IMR-90 (cell line): ENCODE measurements at regions not wholly inside any gene's neighbourhood (a gene's known extent, or its start where the extent isn't known, plus 50 kb on each side); places are given as distances from the start of the nearest gene placed in this dataset.

Experiments used
- ATAC-seq: fragments of 200-7000 bp; cut with Tn5 transposase; 2 replicates; pipeline ENCODE4 v1.9.1; 2020; ENCODE audit warnings: low read depth, mild to moderate bottlenecking, moderate library complexity
- BruUV-seq: library from RNA; stranded (reverse); fragments of 400-500 nt; replicated peaks from 2 replicates; lab custom pipeline; 2021; lab: Mats Ljungman, UMichigan
- CTCF ChIA-PET: fragments of 300-600 bp; formaldehyde crosslinking; extraction: SDS; loops from one replicate; lab custom pipeline; 2021; ENCODE audit warnings: antibody characterized with exemption; lab: Yijun Ruan, JAX
- POLR2A ChIA-PET: fragments of 300-600 bp; sonication (Branson Sonifier 250); formaldehyde crosslinking; loops from one replicate; lab custom pipeline; 2022; ENCODE audit warnings: antibody characterized with exemption; ENCODE audit not compliant: unreplicated experiment; lab: Charles Lee
- DNase-seq: peaks from one replicate; pipeline ENCODE4 v3.0.0; 2013
- H2AFZ ChIP-seq: replicated peaks from 2 replicates; pipeline ENCODE3; 2013; ENCODE audit warnings: low read length, mild to moderate bottlenecking; ENCODE audit not compliant: poor library complexity
- H2AK5ac ChIP-seq: 2 replicates; pipeline ENCODE4 v1.6.1; 2013; ENCODE audit warnings: low read depth, low read length, inconsistent platforms
- H2AK9ac ChIP-seq: replicated peaks from 2 replicates; pipeline ENCODE3; 2013; ENCODE audit warnings: mild to moderate bottlenecking, low read depth, low read length, moderate library complexity; ENCODE audit not compliant: poor library complexity
- H2BK120ac ChIP-seq: 2 replicates; pipeline ENCODE4 v1.6.1; 2013; ENCODE audit warnings: low read depth, low read length, inconsistent platforms
- H2BK15ac ChIP-seq: 3 replicates; pipeline ENCODE4 v1.6.1; 2013; ENCODE audit warnings: low read depth, low read length, inconsistent platforms
- H2BK20ac ChIP-seq: 2 replicates; pipeline ENCODE4 v1.6.1; 2013; ENCODE audit warnings: low read depth, mild to moderate bottlenecking, inconsistent platforms, low read length, moderate library complexity
- H2BK5ac ChIP-seq: 2 replicates; pipeline ENCODE4 v1.6.1; 2013; ENCODE audit warnings: mild to moderate bottlenecking, low read depth, low read length, inconsistent platforms; ENCODE audit not compliant: poor library complexity, severe bottlenecking
- H3K14ac ChIP-seq: replicated peaks from 2 replicates; pipeline ENCODE4 v1.6.1; 2013; ENCODE audit warnings: low read depth, low read length, inconsistent platforms
- H3K18ac ChIP-seq: 2 replicates; pipeline ENCODE4 v1.6.1; 2013; ENCODE audit warnings: low read depth, low read length, control low read depth
- H3K23ac ChIP-seq: 2 replicates; pipeline ENCODE4 v1.6.1; 2013; ENCODE audit warnings: low read depth, low read length, inconsistent platforms
- H3K27ac ChIP-seq: 2 replicates; pipeline ENCODE4 v1.5.1; 2013; ENCODE audit warnings: mild to moderate bottlenecking, control low read depth, low read length; ENCODE audit not compliant: insufficient read depth
- H3K27me3 ChIP-seq: 2 replicates; pipeline ENCODE4 v1.6.1; 2013; ENCODE audit warnings: low read length; ENCODE audit not compliant: control insufficient read depth, insufficient read depth
- H3K36me3 ChIP-seq: 2 replicates; pipeline ENCODE4 v1.6.1; 2013; ENCODE audit warnings: low read length, mixed read lengths; ENCODE audit not compliant: control insufficient read depth, insufficient read depth
- H3K4ac ChIP-seq: 2 replicates; pipeline ENCODE4 v1.6.1; 2013; ENCODE audit warnings: low read depth, low read length, inconsistent platforms
- H3K4me1 ChIP-seq: 2 replicates; pipeline ENCODE4 v1.6.1; 2013; ENCODE audit warnings: low read length, mixed read lengths; ENCODE audit not compliant: control insufficient read depth, insufficient read depth
- H3K4me2 ChIP-seq: 2 replicates; pipeline ENCODE4 v1.6.1; 2013; ENCODE audit warnings: low read depth, mild to moderate bottlenecking, control low read depth, low read length, moderate library complexity
- H3K4me3 ChIP-seq: 2 replicates; pipeline ENCODE4 v1.5.1; 2013; ENCODE audit warnings: low read depth, mild to moderate bottlenecking, control low read depth, low read length, moderate library complexity; ENCODE audit not compliant: insufficient read depth
- H3K56ac ChIP-seq: 2 replicates; pipeline ENCODE4 v1.6.1; 2013; ENCODE audit warnings: low read length, inconsistent platforms; ENCODE audit not compliant: insufficient read depth; ENCODE audit errors: extremely low read depth
- H3K79me1 ChIP-seq, 2 experiments: 2 replicates each; pipeline ENCODE4 v1.6.1; 2013; ENCODE audit warnings: low read length in 2 of 2, inconsistent platforms in 1 of 2, low read depth in 1 of 2
- H3K9ac ChIP-seq: 2 replicates; pipeline ENCODE4 v1.6.1; 2013; ENCODE audit warnings: low read depth, low read length, control low read depth
- H3K9me1 ChIP-seq: 2 replicates; pipeline ENCODE4 v1.6.1; 2013; ENCODE audit warnings: low read length, inconsistent platforms; ENCODE audit not compliant: insufficient read depth
- H3K9me3 ChIP-seq: 2 replicates; pipeline ENCODE4 v1.6.1; 2013; ENCODE audit warnings: low read length; ENCODE audit not compliant: control insufficient read depth, insufficient read depth
- H4K20me1 ChIP-seq: 2 replicates; pipeline ENCODE4 v1.6.1; 2013; ENCODE audit warnings: low read length, inconsistent platforms; ENCODE audit not compliant: insufficient read depth
- H4K5ac ChIP-seq: 2 replicates; pipeline ENCODE4 v1.6.1; 2013; ENCODE audit warnings: mild to moderate bottlenecking, low read depth, low read length, control low read depth
- H4K8ac ChIP-seq, 2 experiments: 2 replicates each; pipeline ENCODE4 v1.6.1; 2013; ENCODE audit warnings: low read depth in 2 of 2, low read length in 2 of 2, control low read depth in 1 of 2, inconsistent platforms in 1 of 2
- H4K91ac ChIP-seq: 2 replicates; pipeline ENCODE4 v1.6.1; 2013; ENCODE audit warnings: low read depth, low read length, inconsistent platforms; ENCODE audit not compliant: insufficient read depth
- BHLHE40 ChIP-seq: fragments of 150-350 bp; IDR thresholded peaks from 2 replicates; pipeline ENCODE4 v1.6.1; 2016; ENCODE audit warnings: mild to moderate bottlenecking, low read depth, low read length
- CEBPB ChIP-seq: IDR thresholded peaks from 2 replicates; pipeline ENCODE4 v1.6.1; 2012; ENCODE audit warnings: low read depth, low read length, improper control_type of control experiment
- CHD1 ChIP-seq: IDR thresholded peaks from 2 replicates; pipeline ENCODE4 v1.6.1; 2012; ENCODE audit warnings: low read depth, low read length, improper control_type of control experiment
- MAFK ChIP-seq: IDR thresholded peaks from 2 replicates; pipeline ENCODE4 v1.6.1; 2012; ENCODE audit warnings: low read depth, low read length, improper control_type of control experiment
- MXI1 ChIP-seq: IDR thresholded peaks from 2 replicates; pipeline ENCODE4 v1.6.1; 2012; ENCODE audit warnings: low read depth, mild to moderate bottlenecking, low read length, moderate library complexity, borderline replicate concordance
- NFE2L2 ChIP-seq: fragments of 150-350 bp; IDR thresholded peaks from 2 replicates; pipeline ENCODE4 v1.6.1; 2016; ENCODE audit warnings: low read depth, mild to moderate bottlenecking, low read length
- RCOR1 ChIP-seq: IDR thresholded peaks from 2 replicates; pipeline ENCODE4 v1.6.1; 2012; ENCODE audit warnings: mild to moderate bottlenecking, low read length, improper control_type of control experiment; ENCODE audit not compliant: insufficient replicate concordance
- WGBS, 2 experiments: methylation state at CpG; one replicate each; pipeline versions ENCODE4 v1.1.5 to v1.1.7; 2013; ENCODE audit warnings: missing lambda C conversion rate in 2 of 2; ENCODE audit not compliant: insufficient read length in 1 of 2; ENCODE audit errors: extremely low coverage in 2 of 2; 5-methylcytosine and 5-hydroxymethylcytosine counted together
- dilution Hi-C: fragments of 300-500 bp; cut with HindIII; formaldehyde crosslinking; loops from one replicate; pipeline ENCODE4 v1.14.3; 2018; ENCODE audit warnings: low sequenced_read_pairs; ENCODE audit not compliant: unreplicated experiment
- in situ Hi-C: fragments of 300-500 bp; cut with MboI; formaldehyde crosslinking; loops from 3 replicates; pipeline ENCODE4 v1.14.3; 2019; ENCODE audit warnings: low sequenced_read_pairs, inconsistent platforms, mixed read lengths
- intact Hi-C: fragments of 100-400 bp; cut with micrococcal nuclease; formaldehyde crosslinking; loops from 2 replicates; pipeline ENCODE4 v1.10.0; 2022

DNA sequence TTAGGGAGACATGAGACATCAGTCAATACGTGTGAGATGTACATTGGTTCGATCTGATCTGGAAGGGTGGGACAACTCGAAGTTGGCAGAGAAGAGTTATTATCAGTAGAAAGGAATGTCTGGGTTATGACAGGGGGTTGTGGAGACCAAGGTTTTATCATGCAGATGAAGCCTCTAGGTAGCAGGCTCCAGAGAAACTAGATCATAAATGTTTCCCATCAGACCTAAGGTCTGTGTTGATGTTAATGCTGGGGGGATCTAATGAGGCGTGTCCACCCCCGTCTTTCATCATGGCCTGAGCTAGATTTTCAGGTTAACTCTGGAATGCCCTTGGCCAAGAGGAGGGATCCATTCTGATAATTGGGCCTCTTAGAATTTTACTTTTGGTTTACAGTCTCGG is 187.0 kb upstream of the KL start:
- whole genome bisulfite sequencing, 2 experiments, result 86% methylated on average over 3 of the region's 6 CpGs; no CpG with 5 or more reads in 1 of the 2 experiments
- Histone ChIP-seq H2AK5ac (peak overlapping the region; percentile 73; the same call in 1 of the 2 replicates), H3K4me1 (peaks cover 6% of the 10 kb centered on the region), H3K9me3 (no peaks in the 10 kb centered on the region), H3K79me1 (no peaks in the 10 kb centered on the region), H3K4me2 (peak overlapping the region; percentile 7), H2BK120ac (peak overlapping the region; percentile 83), H4K20me1 (no peaks in the 10 kb centered on the region), H4K8ac (peak overlapping the region in 1 of 2 experiments; percentile 71; a peak in 3 of 4 replicates), H2AFZ (peak overlapping the region; percentile 44), H4K5ac (peak overlapping the region; percentile 30), H2BK20ac (peak overlapping the region; percentile 54; the same call in 1 of the 2 replicates), H3K14ac (peak overlapping the region; percentile 47), H3K27ac (no peak overlapping the region; the same call in 1 of the 2 replicates), H3K4ac (peak overlapping the region; percentile 69), H3K9ac (no peak overlapping the region), H3K36me3 (no peaks in the 10 kb centered on the region), H2AK9ac (no peak overlapping the region), H3K27me3 (no peaks in the 10 kb centered on the region), H3K4me3 (no peak overlapping the region), H2BK15ac (peak overlapping the region; percentile 47; the same call in 2 of the 3 replicates), H3K18ac (peak overlapping the region; percentile 31; the same call in 1 of the 2 replicates), H3K23ac (peak overlapping the region; percentile 41; the same call in 1 of the 2 replicates), H2BK5ac (no peak overlapping the region), H4K91ac (peak overlapping the region; percentile 63), H3K9me1 (peaks cover 13% of the 10 kb centered on the region), H3K56ac (no peak overlapping the region; the same call in 1 of the 2 replicates)
- ChIA-PET CTCF (interaction anchor here (0.5 to 0.9 kb wide), 2 partner anchors 186 to 709 kb away, joined by 3 read pairs; no protein-coding TSS in a partner anchor), POLR2A (no interaction called here)
- no peak for DNase-seq
- in situ Hi-C loops, result no loop called here
- TF ChIP-seq BHLHE40, result no peak
- no peak for TF ChIP-seq MAFK
- TF ChIP-seq NFE2L2, result no peak
- TF ChIP-seq CEBPB, result no peak
- TF ChIP-seq CHD1, result no peak
- TF ChIP-seq MXI1, result no peak
- TF ChIP-seq RCOR1, result no peak
- BruUV-seq, result no TSS peak
- ATAC-seq, result no peak
- intact Hi-C loops, result no loop called here
- dilution Hi-C loops, result no loop called here
